H7 (cell line): ENCODE measurements at regions not wholly inside any gene's neighbourhood (a gene's known extent, or its start where the extent isn't known, plus 50 kb on each side); places are given as distances from the start of the nearest gene placed in this dataset.
A peak's percentile ranks its signal among the peaks of the same experiment; 100 is the strongest.

Experiments
- DNase-seq: peaks from one replicate; pipeline ENCODE4 v3.0.0; 2012
- H3K27me3 ChIP-seq: 2 replicates; pipeline ENCODE4 v1.6.0; 2011; ENCODE audit warnings: mild to moderate bottlenecking, low read length; ENCODE audit not compliant: control insufficient read depth, insufficient read depth
- H3K36me3 ChIP-seq: replicated peaks from 2 replicates; pipeline ENCODE4 v1.5.1; 2011; ENCODE audit warnings: low read length; ENCODE audit not compliant: control insufficient read depth, insufficient read depth
- H3K4me3 ChIP-seq: 2 replicates; pipeline ENCODE4 v1.5.1; 2011; ENCODE audit warnings: low read depth, mild to moderate bottlenecking, control low read depth, low read length, moderate library complexity; ENCODE audit not compliant: insufficient read depth

DNA sequence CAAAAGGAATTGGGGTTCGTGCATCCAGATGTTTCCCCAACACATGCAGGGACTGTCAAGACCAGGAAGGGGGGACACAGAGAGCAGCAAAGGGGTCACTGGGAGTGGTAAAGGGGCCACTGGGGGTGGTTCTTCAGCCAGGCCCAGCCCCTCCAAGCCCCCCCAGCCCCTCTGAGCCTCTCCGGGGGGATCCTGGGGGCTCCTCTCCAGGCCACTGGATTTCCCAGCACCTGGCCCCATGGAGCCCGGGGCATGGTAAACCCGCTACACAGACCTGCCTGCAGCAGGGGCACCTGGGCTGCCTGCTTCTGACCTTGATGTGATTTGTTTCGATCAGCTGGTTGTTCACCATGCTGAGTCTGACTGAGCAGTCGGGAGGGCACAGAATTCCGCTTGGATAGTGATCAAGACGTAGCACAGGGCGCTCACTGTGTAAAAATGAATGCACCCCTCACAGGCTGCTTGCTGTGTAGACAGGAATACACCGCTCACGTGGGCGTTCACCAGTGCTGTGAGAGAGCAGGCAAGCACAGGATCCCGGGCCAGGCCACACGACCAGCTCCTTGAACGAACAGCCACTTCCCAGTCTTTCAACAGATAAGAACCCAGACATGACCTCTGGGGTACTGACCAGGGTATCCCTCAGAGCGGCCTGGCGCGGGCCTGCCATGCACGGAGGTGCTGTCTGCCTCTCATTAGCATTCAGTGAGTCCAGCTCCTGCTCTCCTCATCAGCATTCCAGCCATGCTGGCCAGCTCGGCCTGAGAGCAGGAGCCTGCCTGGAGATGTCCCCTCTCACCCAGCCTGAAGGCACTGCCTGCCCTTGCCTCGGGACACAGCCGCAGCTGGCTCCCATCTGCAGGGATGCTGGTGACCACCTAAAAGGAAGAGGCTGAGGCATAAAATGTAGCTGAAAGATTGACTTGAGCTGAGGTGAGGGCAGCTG is 73.3 kb upstream of the OTOS start:
- Histone ChIP-seq H3K4me3 (no peak overlapping the region), H3K27me3 (no peaks in the 10 kb centered on the region), H3K36me3 (no peaks in the 10 kb centered on the region)
- DNase-seq: peak; percentile 53

DNA sequence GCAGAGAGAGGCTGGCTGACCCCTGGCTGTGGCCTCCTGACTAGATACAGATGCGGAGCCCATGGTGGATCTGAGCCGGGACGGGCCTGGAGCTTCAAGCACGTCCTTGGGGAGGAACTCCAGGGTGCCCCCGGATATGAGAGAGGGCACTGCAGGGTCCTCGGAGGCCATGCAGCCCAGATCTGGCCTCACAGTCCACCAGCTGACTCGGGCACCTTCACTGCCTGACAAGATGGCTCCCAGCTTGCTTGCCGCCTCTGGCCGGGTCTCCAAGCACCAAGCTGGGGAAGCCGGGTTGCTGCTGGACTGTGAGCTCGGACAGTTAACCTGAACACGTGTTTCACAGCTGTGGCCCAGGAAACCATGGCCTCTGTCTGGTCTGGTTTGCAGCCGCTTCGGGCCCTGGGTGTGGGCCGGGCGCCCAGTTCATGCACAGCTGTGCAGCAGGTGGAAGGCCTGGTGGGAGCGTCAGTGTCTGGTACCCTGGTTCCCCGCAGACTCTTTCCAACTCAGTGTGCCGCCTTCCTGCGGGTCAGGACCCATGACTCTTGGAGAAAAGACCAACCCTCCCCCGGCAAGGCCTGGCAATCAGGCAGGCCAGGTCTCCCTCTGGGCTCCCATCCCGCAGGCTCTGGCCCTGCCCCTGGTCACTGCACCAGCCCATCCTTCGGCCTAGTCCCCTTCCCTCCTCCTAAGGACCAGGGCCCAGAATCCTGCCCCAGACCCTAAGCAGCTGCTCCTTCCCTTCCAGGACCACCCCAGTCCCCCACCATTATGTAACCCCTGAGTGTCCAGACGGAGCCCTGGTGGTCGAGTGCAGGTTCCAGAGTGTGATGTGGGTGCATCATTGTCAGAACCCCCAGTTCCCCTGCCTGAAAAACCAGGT is 74.6 kb upstream of the OTOS start:
- Histone ChIP-seq H3K4me3 (no peak overlapping the region), H3K36me3 (no peaks in the 10 kb centered on the region), H3K27me3 (no peaks in the 10 kb centered on the region)
- DNase-seq: peak; percentile 57

DNA sequence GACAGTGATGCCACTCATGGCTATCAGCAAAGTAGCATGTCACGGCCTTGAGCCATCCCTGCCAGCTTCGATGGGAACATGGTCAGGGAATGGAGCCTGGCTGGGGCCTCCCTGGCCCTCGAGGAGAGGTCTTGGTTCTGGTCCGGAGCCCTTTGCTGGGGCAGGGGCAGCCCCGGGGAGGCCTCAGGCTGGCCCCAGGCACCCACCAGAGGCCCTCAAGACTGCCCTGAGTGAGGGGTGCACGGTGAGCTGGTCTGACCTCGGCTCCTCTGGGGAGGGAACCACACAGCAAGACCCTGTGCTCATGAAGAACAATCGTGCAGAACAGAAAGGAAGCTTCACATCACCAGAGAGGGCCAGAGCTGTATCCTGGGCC is 75.2 kb upstream of the OTOS start:
- no peak overlapping the region for H3K4me3 ChIP-seq
- DNase-seq: peak; percentile 33
- H3K36me3 ChIP-seq: no peaks in the 10 kb centered on the region
- H3K27me3 ChIP-seq: no peaks in the 10 kb centered on the region

DNA sequence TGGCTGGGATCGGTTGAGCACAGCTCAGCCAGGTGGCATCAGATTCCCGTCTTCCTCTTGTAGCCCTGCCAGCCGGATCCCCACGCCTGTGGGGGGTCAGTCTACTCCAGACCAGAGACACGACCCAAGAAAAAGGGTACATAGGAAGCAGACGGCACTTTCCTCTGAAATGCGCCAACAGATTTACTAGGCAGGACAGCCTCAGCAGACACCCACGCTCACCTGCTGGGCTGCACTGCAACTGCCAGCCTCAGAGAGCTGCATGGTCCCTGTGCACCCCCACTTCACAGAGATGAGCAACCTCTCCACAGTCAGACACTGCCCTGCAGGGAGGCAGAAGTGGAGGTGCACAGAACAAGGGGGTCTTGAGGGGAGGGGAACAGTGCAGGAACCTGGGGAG is 75.7 kb upstream of the OTOS start:
- DNase-seq: peak; percentile 39
- Histone ChIP-seq H3K27me3 (no peaks in the 10 kb centered on the region), H3K4me3 (no peak overlapping the region), H3K36me3 (no peaks in the 10 kb centered on the region)

DNA sequence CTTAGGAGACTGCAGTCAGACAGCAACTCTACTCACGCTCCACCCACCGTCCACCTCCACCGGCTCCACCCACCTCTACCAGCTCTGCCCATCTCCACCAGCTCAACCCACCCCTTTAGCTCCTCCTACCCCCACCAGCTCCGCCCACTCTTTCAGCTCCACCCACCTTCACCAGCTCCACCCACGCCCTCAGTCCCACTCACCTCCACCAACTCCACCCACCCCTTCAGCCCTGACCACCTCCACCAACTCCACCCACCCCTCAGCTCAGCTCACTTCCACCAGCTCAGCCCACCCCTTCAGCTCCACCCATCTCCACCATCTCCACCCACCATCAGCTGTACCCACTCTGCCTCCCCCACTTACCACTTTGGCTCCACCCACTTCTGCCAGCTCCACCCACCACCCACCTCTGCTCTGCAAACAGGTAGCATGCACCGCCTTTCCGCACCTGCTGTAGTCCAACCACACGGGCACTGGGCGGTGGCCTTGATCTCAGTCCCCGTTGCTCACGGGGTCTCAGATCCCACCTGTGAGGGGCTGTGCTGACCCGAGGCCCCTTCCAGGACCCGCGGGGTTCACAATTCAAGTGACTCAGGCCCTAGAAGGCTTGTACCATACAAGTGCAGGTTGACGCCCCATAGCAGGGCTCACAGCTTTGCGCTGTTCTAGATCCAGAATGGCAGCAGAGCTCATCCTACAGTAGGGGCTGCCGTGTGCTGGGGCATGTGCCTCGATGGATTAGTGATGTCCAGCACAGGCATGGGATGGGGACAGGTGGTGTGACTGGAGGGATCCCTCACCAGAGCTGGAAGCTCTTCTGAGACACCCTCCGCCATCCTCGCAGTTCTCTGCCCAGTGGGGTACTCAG is 77.2 kb upstream of the OTOS start:
- Histone ChIP-seq H3K4me3 (no peak overlapping the region), H3K27me3 (no peaks in the 10 kb centered on the region), H3K36me3 (no peaks in the 10 kb centered on the region)
- DNase-seq: peak; percentile 81

DNA sequence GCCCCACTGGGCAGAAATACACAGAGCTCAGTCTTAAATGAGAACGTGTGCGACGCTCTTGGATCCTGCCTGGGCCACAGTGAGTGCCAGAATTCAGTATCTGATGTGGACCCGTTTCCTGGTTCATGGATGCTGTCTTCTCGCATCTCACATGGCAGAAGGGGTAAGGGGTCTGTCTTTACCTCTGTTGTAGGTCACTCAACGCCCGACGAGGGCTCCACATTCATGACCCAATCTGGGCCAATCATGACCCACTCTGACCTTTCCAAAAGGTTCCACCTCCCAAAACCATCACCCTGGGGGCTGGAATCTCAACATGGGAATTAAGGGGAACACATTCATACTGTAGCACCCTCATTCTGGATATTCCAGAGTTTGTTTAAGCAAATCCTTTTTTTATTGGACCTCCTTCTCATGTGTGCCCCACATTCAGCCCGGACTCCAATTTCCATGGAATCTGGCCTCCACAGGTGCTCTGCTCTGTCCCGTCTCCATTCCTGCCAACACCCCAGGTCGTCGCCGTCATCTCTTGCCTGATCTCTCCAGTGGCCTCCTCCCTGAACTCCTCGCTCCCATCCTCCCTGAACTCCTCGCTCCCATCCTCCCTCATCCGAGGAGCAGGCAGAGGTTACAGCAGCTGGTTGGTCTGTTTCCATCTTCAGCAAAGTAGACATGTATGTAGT is 78.9 kb upstream of the OTOS start:
- Histone ChIP-seq H3K4me3 (no peak overlapping the region), H3K27me3 (no peaks in the 10 kb centered on the region), H3K36me3 (no peaks in the 10 kb centered on the region)
- DNase-seq: no peak

DNA sequence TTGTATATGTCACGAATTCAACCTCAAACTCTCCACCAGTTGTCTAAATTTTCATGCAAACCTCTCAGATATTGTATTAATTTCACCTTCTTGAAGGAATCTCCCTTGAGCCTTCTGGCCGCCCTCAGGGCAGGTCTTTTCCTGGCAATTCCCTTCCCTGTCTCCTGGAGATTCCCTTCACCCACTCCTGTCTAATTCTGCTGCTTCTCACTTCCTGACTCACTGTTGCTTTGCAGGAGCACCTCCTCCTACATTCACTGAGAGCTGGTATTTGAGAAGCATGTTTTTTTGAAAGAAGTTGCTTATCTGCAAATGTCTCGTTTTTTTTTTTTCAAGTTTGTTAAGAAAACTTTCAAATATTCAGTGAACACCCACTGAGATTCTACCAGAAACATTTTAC is 79.9 kb upstream of the OTOS start:
- Histone ChIP-seq H3K27me3 (no peaks in the 10 kb centered on the region), H3K4me3 (no peak overlapping the region), H3K36me3 (no peaks in the 10 kb centered on the region)
- no peak for DNase-seq

DNA sequence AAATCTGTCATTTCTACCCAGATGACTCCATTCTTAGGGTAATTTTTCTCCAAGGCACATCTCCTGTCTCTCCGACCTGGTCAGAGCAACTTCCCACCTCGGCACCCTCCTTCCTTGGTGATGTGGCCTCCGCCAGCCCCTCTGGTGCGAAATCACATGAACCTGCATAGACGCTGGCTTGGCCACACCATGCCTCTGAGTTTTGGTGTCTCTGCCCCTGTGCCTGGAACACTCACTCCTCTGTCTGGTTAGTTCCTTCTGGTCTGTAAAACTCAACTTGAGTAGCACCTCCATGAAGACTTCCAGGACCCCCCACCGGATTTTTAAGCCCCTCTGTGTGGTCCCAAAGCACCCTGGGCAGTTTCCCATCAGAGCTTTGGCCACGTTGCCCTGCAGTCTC is 83.2 kb upstream of the OTOS start:
- no peak overlapping the region for H3K4me3 ChIP-seq
- no peaks in the 10 kb centered on the region for H3K36me3 ChIP-seq
- no peaks in the 10 kb centered on the region for H3K27me3 ChIP-seq
- no peak for DNase-seq

DNA sequence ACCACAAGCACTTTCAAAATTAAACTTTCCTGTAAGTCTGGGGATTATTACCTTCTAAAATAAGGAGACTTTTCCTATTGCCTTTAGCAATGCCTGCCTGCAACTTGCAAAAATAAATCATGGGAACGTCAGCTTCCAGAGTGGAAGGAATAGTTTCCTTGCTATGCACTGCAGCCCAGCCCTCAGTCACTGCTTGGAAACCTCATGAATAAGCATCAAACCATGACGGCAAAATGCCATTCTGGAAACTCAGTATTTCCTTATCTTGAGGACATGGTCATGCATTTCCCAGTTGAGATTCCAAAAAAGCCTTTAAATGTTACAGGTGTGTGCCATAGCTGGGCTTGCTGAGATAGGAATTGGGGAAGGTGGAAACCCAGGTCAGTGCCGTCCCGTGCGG is 84.2 kb upstream of the OTOS start:
- no peaks in the 10 kb centered on the region for H3K27me3 ChIP-seq
- H3K4me3 ChIP-seq: no peak overlapping the region
- no peak for DNase-seq
- no peaks in the 10 kb centered on the region for H3K36me3 ChIP-seq

DNA sequence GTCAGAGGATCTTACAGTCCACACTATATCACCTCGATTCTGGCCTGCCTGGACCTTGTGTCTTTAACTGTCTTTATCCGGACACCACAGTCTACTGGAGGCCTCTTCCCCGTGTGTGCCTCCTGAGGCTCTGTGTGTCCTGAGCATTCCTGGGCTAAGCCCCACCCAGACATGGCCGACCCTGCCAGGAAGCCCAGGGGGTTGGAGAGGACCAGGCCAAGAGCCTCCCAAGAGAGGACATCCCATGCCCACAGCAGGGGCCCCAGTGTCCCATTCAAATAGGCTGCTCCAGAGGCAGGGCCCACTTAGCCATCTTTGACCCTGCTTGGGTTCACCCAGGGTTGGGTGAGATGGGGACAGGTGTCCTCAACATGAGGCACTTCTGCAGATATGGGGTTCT is 84.7 kb upstream of the OTOS start:
- no peaks in the 10 kb centered on the region for H3K27me3 ChIP-seq
- no peak for DNase-seq
- H3K4me3 ChIP-seq: no peak overlapping the region
- H3K36me3 ChIP-seq: no peaks in the 10 kb centered on the region

DNA sequence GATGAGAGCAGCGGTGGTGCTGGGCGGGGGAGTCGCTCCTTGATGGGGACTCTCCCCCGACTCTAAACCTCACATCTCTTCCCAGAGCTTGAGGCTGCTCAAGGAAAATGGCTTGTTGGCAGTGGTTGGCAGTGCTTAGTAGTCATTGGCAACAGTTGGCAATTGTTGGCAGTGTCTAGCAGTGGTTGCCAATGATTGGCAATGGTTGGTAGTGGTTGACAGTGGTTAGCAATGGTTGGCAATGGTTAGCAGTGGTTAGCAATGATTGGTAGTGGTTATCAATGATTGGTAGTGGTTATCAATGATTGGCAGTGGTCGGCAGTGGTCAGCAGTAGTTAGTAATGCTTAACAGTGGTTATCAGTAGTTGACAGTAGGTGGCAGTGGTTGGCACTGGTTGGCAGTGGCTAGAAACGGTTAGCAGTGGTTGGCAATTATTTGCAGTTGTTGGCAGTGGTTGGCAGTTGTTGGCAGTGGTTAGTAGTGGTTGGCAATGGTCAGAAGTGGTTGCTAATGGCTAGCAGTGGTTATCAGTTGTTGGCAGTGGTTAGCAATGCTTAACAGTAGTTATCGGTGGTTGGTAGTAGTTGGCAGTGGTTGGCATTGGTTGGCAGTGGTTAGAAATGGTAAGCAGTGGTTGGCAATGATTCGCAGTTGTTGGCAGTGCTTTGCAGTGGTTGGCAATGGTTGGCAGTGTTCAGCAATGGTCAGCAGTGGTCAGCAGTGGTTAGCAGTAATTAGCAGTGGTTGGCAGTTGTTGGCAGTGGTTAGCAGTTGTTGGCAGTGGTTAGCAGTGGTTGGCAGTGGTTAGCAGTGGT is 85.4 kb upstream of the OTOS start:
- no peak overlapping the region for H3K4me3 ChIP-seq
- DNase-seq: no peak
- no peaks in the 10 kb centered on the region for H3K36me3 ChIP-seq
- H3K27me3 ChIP-seq: no peaks in the 10 kb centered on the region

DNA sequence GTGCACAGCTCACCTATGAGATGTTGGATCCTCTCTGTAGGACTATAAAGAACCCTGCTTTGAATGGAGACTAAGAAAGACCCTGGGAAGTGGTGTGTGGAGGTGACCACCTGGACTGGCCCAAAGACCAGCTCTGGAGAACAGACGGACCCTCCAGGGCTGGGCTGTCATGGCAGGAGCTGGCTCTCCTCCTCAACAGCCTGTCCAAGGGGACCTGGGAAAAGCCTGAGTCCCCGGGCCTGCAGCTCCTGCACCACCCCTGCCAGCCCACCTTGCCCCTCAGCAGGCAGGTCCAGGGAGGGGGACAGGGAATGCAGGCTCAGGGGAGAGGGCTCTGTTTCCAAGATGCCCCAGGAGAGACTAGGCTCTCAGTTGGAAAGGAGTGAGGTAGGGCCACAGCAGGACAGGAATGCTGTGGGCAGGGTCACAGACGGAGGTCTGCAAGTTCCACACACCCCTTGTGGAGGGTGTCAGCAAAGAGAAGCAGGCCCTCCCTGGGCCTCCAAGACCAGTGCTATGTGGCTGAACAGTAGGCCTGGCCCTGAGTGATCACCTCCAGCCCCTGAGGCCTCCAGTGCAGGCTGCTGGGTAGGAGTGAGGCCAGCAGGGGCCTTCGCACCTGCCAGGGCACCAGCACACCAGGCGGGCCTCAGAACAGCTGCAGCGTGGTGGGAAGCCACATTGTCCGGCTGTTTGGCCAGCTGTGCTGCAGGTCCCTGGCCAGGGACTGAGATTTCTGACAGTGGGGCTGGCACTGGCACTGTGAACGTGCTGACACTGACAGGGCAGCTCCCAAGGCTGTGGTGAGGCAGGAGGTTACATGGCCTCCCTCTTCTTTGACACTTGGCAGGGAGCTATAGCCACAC is 86.4 kb upstream of the OTOS start:
- DNase-seq: no peak
- Histone ChIP-seq H3K4me3 (no peak overlapping the region), H3K36me3 (no peaks in the 10 kb centered on the region), H3K27me3 (no peaks in the 10 kb centered on the region)
